H1 (cell line): ENCODE measurements at regions not wholly inside any gene's neighbourhood (a gene's known extent, or its start where the extent isn't known, plus 50 kb on each side); places are given as distances from the start of the nearest gene placed in this dataset.

Experiments
- BRCA1 ChIP-seq: IDR thresholded peaks from 2 replicates; pipeline ENCODE4 v1.6.1; 2012; ENCODE audit warnings: low read depth, low read length, improper control_type of control experiment
- CEBPB ChIP-seq: IDR thresholded peaks from 2 replicates; pipeline ENCODE4 v1.6.1; 2012; ENCODE audit warnings: low read depth, low read length
- CHD2 ChIP-seq: IDR thresholded peaks from 2 replicates; pipeline ENCODE4 v1.6.1; 2012; ENCODE audit warnings: low read length, improper control_type of control experiment
- CREB1 ChIP-seq: IDR thresholded peaks from 2 replicates; pipeline ENCODE4 v1.6.1; 2012; ENCODE audit warnings: inconsistent platforms
- EP300 ChIP-seq, 2 experiments: IDR thresholded peaks; 1 replicate in 1 of 2; 2 replicates in 1 of 2; pipeline ENCODE4 v1.6.1; 2011 to 2012; ENCODE audit warnings: low read depth in 2 of 2, low read length in 2 of 2, mild to moderate bottlenecking in 2 of 2, borderline replicate concordance in 1 of 2, inconsistent platforms in 1 of 2, moderate library complexity in 1 of 2
- EZH2 ChIP-seq: fragments of 200-600 bp; sonication (generic); IDR thresholded peaks from 2 replicates; pipeline ENCODE4 v1.7.1; 2012; ENCODE audit warnings: low read depth, mild to moderate bottlenecking, moderate library complexity, low read length, inconsistent platforms; ENCODE audit not compliant: severe bottlenecking
- POLR2A ChIP-seq, 2 experiments: IDR thresholded peaks; 1 replicate in 1 of 2; 2 replicates in 1 of 2; pipeline ENCODE4 v1.6.1; 2011; ENCODE audit warnings: low read depth in 2 of 2, low read length in 2 of 2, mild to moderate bottlenecking in 2 of 2; ENCODE audit errors: control extremely low read depth in 1 of 2
- POLR2AphosphoS5 ChIP-seq: IDR thresholded peaks from 2 replicates; pipeline ENCODE4 v1.6.1; 2011; ENCODE audit warnings: low read depth, low read length
- RXRA ChIP-seq: IDR thresholded peaks from 2 replicates; pipeline ENCODE4 v1.6.1; 2011; ENCODE audit warnings: low read depth, mild to moderate bottlenecking, low read length, moderate library complexity; ENCODE audit not compliant: insufficient read depth
- SAP30 ChIP-seq: fragments of 300-600 bp; sonication (generic); IDR thresholded peaks from 2 replicates; pipeline ENCODE4 v1.7.1; 2012; ENCODE audit warnings: low read length, moderate library complexity, mild to moderate bottlenecking, inconsistent platforms; ENCODE audit not compliant: insufficient read depth, insufficient replicate concordance
- SRF ChIP-seq: IDR thresholded peaks from 2 replicates; pipeline ENCODE4 v1.6.1; 2011; ENCODE audit warnings: mild to moderate bottlenecking, low read depth, low read length, moderate library complexity
- ZNF274 ChIP-seq: IDR thresholded peaks from 2 replicates; pipeline ENCODE4 v1.7.0; 2012; ENCODE audit warnings: low read length, borderline replicate concordance; ENCODE audit errors: extremely low read depth
- TF ChIP-seq, protein P1 (sequence below), 3 experiments: IDR thresholded peaks; 1 replicate in 2 of 3; 2 replicates in 1 of 3; pipeline versions ENCODE4 v1.5.1 to v1.6.1; 2011; ENCODE audit warnings: low read length in 3 of 3, mild to moderate bottlenecking in 3 of 3, inconsistent platforms in 2 of 3, low read depth in 1 of 3, moderate library complexity in 1 of 3; ENCODE audit not compliant: insufficient read depth in 1 of 3; ENCODE audit errors: control extremely low read depth in 1 of 3

DNA sequence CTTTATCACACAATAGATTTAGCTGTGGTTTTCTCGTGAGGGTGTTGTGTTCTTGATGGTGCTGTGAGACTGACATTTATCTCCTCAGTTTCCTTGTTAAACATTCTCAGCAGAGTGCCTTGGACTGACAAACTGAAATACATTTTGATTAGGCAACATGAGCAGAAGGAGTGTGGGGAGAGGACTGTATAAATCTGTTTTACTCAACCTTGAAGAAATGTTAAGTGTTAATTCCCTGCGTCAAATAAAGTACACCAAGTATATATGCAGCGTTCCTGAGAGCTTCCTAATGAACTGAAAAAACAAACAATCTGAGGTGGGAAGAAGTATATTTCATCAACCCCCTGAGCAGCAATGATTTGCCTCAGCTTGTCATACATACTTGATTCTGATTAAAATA, 540.3 kb upstream of the B3GALT2 start:
- no peak for TF ChIP-seq SAP30
- no peak for TF ChIP-seq CEBPB
- no peak for TF ChIP-seq EZH2
- TF ChIP-seq ZNF274: no peak
- TF ChIP-seq, protein P1, sequence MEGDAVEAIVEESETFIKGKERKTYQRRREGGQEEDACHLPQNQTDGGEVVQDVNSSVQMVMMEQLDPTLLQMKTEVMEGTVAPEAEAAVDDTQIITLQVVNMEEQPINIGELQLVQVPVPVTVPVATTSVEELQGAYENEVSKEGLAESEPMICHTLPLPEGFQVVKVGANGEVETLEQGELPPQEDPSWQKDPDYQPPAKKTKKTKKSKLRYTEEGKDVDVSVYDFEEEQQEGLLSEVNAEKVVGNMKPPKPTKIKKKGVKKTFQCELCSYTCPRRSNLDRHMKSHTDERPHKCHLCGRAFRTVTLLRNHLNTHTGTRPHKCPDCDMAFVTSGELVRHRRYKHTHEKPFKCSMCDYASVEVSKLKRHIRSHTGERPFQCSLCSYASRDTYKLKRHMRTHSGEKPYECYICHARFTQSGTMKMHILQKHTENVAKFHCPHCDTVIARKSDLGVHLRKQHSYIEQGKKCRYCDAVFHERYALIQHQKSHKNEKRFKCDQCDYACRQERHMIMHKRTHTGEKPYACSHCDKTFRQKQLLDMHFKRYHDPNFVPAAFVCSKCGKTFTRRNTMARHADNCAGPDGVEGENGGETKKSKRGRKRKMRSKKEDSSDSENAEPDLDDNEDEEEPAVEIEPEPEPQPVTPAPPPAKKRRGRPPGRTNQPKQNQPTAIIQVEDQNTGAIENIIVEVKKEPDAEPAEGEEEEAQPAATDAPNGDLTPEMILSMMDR (IDR thresholded peaks at IDR 0.05; ENCODE audit: control extremely low read depth in 1 of 3, insufficient read depth in 1 of 3, low read depth in 1 of 3, low read length in 3 of 3): no peak
- TF ChIP-seq POLR2AphosphoS5: no peak
- TF ChIP-seq RXRA: no peak
- TF ChIP-seq EP300 (IDR thresholded peaks at IDR 0.05; ENCODE audit: borderline replicate concordance in 1 of 2, low read depth in 2 of 2, low read length in 2 of 2): no peak
- TF ChIP-seq POLR2A (IDR thresholded peaks at IDR 0.05; ENCODE audit: control extremely low read depth in 1 of 2, low read depth in 2 of 2, low read length in 2 of 2): no peak
- TF ChIP-seq CREB1: no peak
- TF ChIP-seq CHD2: no peak
- no peak for TF ChIP-seq SRF
- no peak for TF ChIP-seq BRCA1
